GM18907 (cell line): ENCODE measurements at regions not wholly inside any gene's neighbourhood (a gene's known extent, or its start where the extent isn't known, plus 50 kb on each side); places are given as distances from the start of the nearest gene placed in this dataset.
"Not testable (repeated sequence)": the region's sequence is repeated elsewhere in the genome, so short reads cannot be mapped to it uniquely, and the experiment has no call there.

Experiments
- ATAC-seq: cut with Tn5 transposase; IDR thresholded peaks from one replicate; pipeline ENCODE4 v1.9.1; 2021; ENCODE audit warnings: mild to moderate bottlenecking, moderate library complexity; ENCODE audit not compliant: unreplicated experiment

- ATAC-seq, result no peak
Measured at GRCh38 chr3:118801899-118802298, 232.7 kb downstream of the IGSF11 start.

GRCh38 chr3:118802325-118803095, 232.1 kb downstream of the IGSF11 start:
- no peak for ATAC-seq

- ATAC-seq, result no peak
Measured at GRCh38 chr3:118803096-118803476, 231.6 kb downstream of the IGSF11 start.

GRCh38 chr3:118805007-118805406, 229.6 kb downstream of the IGSF11 start:
- no peak for ATAC-seq

- ATAC-seq, result no peak
Measured at GRCh38 chr3:118806423-118806822, 228.2 kb downstream of the IGSF11 start.

GRCh38 chr3:118807349-118807748, 227.3 kb downstream of the IGSF11 start:
- ATAC-seq, result not testable (repeated sequence)

GRCh38 chr3:118808723-118809122, 225.9 kb downstream of the IGSF11 start:
- no peak for ATAC-seq

GRCh38 chr3:118809696-118810498, 224.7 kb downstream of the IGSF11 start:
- ATAC-seq, result peak; percentile 66

- ATAC-seq, result peak; percentile 18
Measured at GRCh38 chr3:118810499-118811035, 224.1 kb downstream of the IGSF11 start.

- no peak for ATAC-seq
Measured at GRCh38 chr3:118811236-118811732, 223.4 kb downstream of the IGSF11 start.

- ATAC-seq, result peak; percentile 32
Measured at GRCh38 chr3:118813472-118813871, 221.2 kb downstream of the IGSF11 start.

- ATAC-seq, result peak; percentile 86
Measured at GRCh38 chr3:118817748-118818165, 216.9 kb downstream of the IGSF11 start.

GRCh38 chr3:118818386-118818785, 216.3 kb downstream of the IGSF11 start:
- ATAC-seq, result no peak

- ATAC-seq, result no peak
Measured at GRCh38 chr3:118823626-118824025, 211.0 kb downstream of the IGSF11 start.

- no peak for ATAC-seq
Measured at GRCh38 chr3:118827446-118827845, 207.2 kb downstream of the IGSF11 start.

GRCh38 chr3:118828351-118828750, 206.3 kb downstream of the IGSF11 start:
- no peak for ATAC-seq

- ATAC-seq, result no peak
Measured at GRCh38 chr3:118833075-118833474, 201.6 kb downstream of the IGSF11 start.

GRCh38 chr3:118838871-118839270, 195.8 kb downstream of the IGSF11 start:
- no peak for ATAC-seq

GRCh38 chr3:118842147-118842863, 192.3 kb downstream of the IGSF11 start:
- ATAC-seq, result peak; percentile 53

GRCh38 chr3:118846176-118846575, 188.5 kb downstream of the IGSF11 start:
- no peak for ATAC-seq
